BJ (cell line): ENCODE measurements at regions not wholly inside any gene's neighbourhood (a gene's known extent, or its start where the extent isn't known, plus 50 kb on each side); places are given as distances from the start of the nearest gene placed in this dataset.
"Not testable (repeated sequence)": the region's sequence is repeated elsewhere in the genome, so short reads cannot be mapped to it uniquely, and the experiment has no call there.

ENCODE experiments used
- CTCF ChIA-PET: fragments of 350-600 bp; formaldehyde crosslinking; extraction: SDS; loops from one replicate; lab custom pipeline; 2021; ENCODE audit warnings: antibody characterized with exemption, inconsistent platforms; lab: Yijun Ruan, JAX
- POLR2A ChIA-PET: fragments of 300-600 bp; sonication (Branson Sonifier 250); formaldehyde crosslinking; extraction: SDS; loops from one replicate; lab custom pipeline; 2021; ENCODE audit warnings: antibody characterized with exemption; lab: Charles Lee
- DNase-seq: peaks from one replicate; pipeline ENCODE4 v3.0.0-alpha.2; 2011; ENCODE audit warnings: low read depth
- H3K27me3 ChIP-seq: 2 replicates; pipeline ENCODE4 v1.6.0; 2011; ENCODE audit warnings: low read length; ENCODE audit not compliant: control insufficient read depth, insufficient read depth
- H3K36me3 ChIP-seq: 2 replicates; pipeline ENCODE4 v1.5.1; 2011; ENCODE audit warnings: low read length; ENCODE audit not compliant: control insufficient read depth, insufficient read depth
- H3K4me3 ChIP-seq: 2 replicates; pipeline ENCODE4 v1.5.1; 2011; ENCODE audit warnings: low read depth, mild to moderate bottlenecking, control low read depth, low read length
- CTCF ChIP-seq: IDR thresholded peaks from 2 replicates; pipeline ENCODE4 v1.5.1; 2011; ENCODE audit warnings: low read depth, mild to moderate bottlenecking, control low read depth, inconsistent platforms, low read length, moderate library complexity; ENCODE audit not compliant: insufficient read depth

GRCh38 chr13:65309906-65310305 lies 1920.2 kb downstream of the PCDH9 start:
- no peak overlapping the region for H3K4me3 ChIP-seq
- ChIA-PET POLR2A (no interaction called here), CTCF (no interaction called here)
- H3K27me3 ChIP-seq: no peaks in the 10 kb centered on the region
- H3K36me3 ChIP-seq: no peaks in the 10 kb centered on the region
- DNase-seq: no peak
- TF ChIP-seq CTCF: no peak

- POLR2A ChIA-PET, H3K4me3 ChIP-seq, DNase-seq, H3K36me3 ChIP-seq, CTCF ChIA-PET, H3K27me3 ChIP-seq: not testable (repeated sequence)
These were observed 1921.4 kb downstream of the PCDH9 start for GRCh38 chr13:65308729-65309128.

- ChIA-PET CTCF (no interaction called here), POLR2A (no interaction called here)
- TF ChIP-seq CTCF: no peak
- Histone ChIP-seq H3K36me3 (no peaks in the 10 kb centered on the region), H3K27me3 (no peaks in the 10 kb centered on the region), H3K4me3 (no peak overlapping the region)
- no peak for DNase-seq
These were observed 1923.1 kb downstream of the PCDH9 start for GRCh38 chr13:65307056-65307455.

GRCh38 chr13:65302691-65303090 lies 1927.4 kb downstream of the PCDH9 start:
- ChIA-PET CTCF (interaction anchor here (0.7 kb wide), 1 partner anchor 335 kb away, joined by 3 read pairs; no protein-coding TSS in a partner anchor), POLR2A (no interaction called here)
- H3K4me3 ChIP-seq: no peak overlapping the region
- DNase-seq: no peak
- no peak for TF ChIP-seq CTCF
- H3K27me3 ChIP-seq: no peaks in the 10 kb centered on the region
- H3K36me3 ChIP-seq: no peaks in the 10 kb centered on the region

GRCh38 chr13:65301506-65301905 lies 1928.6 kb downstream of the PCDH9 start:
- no peaks in the 10 kb centered on the region for H3K36me3 ChIP-seq
- no peak for TF ChIP-seq CTCF
- POLR2A ChIA-PET: no interaction called here
- no peak for DNase-seq
- CTCF ChIA-PET: no interaction called here
- no peaks in the 10 kb centered on the region for H3K27me3 ChIP-seq
- H3K4me3 ChIP-seq: no peak overlapping the region

GRCh38 chr13:65300220-65300619 lies 1929.9 kb downstream of the PCDH9 start:
- H3K4me3 ChIP-seq: no peak overlapping the region
- no peaks in the 10 kb centered on the region for H3K27me3 ChIP-seq
- DNase-seq: no peak
- no peak for TF ChIP-seq CTCF
- H3K36me3 ChIP-seq: no peaks in the 10 kb centered on the region
- ChIA-PET POLR2A (no interaction called here), CTCF (no interaction called here)
